T-helper 2 cell treated with Interferon-gamma antibody and Interleukin-4, amounts not matched to agents 100 ng/mL and 5 ng/mL, for 36 hours (primary cell): ENCODE measurements at regions not wholly inside any gene's neighbourhood (a gene's known extent, or its start where the extent isn't known, plus 50 kb on each side); places are given as distances from the start of the nearest gene placed in this dataset.

Source experiments
- intact Hi-C: fragments of 100-400 bp; cut with micrococcal nuclease; formaldehyde crosslinking; loops from one replicate; pipeline ENCODE4 v1.15.1; 2023

DNA sequence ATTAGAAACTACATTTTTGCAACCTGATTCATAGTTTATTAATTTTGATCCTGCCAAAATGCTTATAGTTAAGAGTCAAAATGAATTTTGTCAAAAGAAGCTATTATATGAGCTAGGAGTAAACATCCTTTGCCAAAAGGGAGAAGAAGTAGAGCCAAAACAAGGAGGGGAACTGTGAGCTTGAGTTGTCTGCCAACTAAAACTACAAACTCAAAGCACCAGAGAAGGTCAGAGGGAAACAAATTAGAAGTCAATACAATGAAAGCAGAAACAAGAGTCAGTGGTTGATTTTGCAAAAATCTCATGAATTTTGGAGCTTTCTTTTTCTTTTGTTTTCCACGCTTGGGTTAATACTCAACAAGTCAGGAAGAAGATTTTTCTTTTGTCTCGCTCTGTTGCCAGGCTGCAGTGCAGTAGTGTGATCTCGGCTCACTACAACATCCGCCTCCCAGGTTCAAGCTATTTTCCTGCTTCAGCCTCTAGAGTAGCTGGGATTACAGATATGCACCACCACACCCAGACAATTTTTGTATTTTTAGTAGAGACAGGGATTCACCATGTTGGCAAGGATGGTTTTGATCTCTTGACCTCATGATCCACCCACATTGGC, 508.5 kb downstream of the RIT2 start:
- intact Hi-C loops = no loop called here

DNA sequence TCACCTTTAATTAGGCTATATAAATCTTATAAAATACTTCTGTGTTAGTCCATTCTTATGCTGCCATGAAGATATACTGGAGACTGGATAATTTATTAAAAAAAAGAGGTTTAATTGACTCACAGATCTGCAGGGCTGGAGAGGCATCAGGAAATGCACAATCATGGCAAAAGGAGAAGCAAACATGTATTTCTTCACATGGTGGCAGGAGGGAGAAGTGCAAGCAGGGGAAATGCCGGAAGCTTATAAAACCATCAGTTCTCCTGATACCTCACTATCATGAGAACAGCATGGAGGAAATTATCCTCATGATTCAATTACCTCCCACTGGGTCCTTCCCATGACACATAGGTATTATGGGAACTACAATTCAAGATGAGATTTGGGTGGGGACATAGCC, 504.4 kb downstream of the RIT2 start:
- intact Hi-C loops = no loop called here

- intact Hi-C loops = no loop called here
Measured at GRCh38 chr18:42614619-42615293, 500.7 kb downstream of the RIT2 start.

GRCh38 chr18:42617221-42617620, 498.3 kb downstream of the RIT2 start:
- intact Hi-C loops = no loop called here

DNA sequence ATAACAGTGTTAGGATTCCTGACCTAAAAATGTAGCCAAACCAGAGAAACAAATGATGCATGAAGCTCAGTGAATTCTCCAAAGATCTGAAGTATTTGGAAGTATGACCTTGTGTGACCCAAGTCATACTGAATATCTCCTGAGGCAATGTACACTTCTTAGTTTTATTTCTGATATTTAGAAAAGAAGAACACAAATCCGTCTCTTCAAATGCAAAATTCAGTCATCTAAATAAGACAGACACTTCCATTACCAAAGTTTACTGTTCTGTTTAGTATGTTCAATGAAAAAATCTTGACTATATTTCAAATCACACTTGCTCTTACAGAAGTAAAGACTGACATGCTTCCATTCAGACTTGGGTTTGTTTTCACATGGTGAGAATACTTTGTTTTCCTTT, 495.7 kb downstream of the RIT2 start:
- intact Hi-C loops = no loop called here

- intact Hi-C loops = no loop called here
Measured at GRCh38 chr18:42620657-42621056, 494.8 kb downstream of the RIT2 start.

DNA sequence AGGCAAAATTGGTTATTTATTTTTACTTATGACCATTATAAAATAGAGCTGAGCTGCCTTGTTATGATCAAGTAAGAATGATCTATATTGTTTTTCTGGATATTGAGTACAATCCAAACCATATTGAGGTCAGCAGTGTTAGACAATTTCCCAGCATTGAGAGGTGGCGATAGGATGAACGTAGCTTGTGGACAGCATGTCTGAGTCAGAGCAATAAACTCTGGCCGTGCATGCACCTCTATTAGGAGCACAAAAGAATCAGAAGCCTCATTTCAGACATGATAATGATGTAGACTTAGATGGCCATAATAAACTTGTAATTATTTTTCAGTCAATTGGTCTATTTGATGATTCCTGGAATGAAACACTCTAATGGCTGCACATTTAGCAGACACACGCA, 491.6 kb downstream of the RIT2 start:
- intact Hi-C loops = no loop called here

DNA sequence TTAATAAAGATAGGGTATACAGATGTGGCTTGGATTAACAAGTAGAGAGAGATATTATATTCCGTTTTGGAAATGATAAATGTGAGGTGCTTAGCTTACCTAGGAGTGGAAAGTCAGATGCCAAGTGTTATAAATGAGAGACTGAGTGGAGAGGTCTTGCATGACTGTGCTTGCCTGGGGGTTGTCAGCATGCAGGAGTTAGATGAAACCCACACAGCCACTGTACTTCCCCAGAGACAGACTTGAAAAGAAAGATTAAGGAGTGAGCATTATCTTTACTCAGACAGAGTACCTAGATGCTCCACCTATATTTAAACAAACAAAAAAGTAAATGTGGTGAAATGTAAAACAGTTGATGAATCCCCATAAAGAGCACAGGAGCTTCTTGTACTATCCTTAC, 482.7 kb downstream of the RIT2 start:
- intact Hi-C loops = no loop called here

GRCh38 chr18:42635378-42636048, 480.0 kb downstream of the RIT2 start:
- intact Hi-C loops = no loop called here

DNA sequence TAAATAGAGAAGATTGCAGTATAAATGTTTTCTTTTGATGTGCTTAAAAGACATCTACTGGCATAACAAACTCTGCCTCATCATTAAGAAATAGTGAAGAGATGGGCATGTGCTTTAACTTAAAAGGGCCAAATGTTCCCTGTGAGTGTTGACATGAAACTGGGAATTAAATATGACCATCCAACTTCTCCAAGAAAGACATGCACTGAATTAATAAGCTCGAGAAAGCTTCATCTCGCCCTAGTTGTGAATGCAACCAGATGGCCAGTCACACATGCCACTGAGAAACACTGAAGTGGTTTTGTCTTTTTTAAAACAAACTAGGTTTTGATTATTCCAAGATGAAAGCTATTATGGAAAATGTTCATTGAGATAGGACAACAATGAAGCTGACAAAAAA, 479.2 kb downstream of the RIT2 start:
- intact Hi-C loops = no loop called here

DNA sequence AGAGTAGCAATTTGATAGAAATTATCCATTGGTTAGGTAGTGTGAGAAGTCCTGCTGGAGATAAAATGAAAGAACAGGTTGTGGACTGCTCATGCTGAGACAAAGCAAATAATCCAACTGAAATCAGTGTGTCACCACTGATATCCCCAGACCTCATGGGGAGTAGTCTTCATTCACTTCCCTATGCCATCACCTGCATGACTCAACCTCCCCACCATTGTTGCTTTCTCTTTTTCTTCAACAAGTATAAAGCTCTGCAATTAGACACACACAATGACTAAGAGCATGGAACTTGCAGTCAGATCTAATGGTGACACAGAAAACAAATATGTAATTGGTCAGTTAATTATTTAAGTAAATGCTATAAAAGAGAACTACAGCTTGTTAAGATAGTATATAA, 475.3 kb downstream of the RIT2 start:
- intact Hi-C loops = no loop called here

DNA sequence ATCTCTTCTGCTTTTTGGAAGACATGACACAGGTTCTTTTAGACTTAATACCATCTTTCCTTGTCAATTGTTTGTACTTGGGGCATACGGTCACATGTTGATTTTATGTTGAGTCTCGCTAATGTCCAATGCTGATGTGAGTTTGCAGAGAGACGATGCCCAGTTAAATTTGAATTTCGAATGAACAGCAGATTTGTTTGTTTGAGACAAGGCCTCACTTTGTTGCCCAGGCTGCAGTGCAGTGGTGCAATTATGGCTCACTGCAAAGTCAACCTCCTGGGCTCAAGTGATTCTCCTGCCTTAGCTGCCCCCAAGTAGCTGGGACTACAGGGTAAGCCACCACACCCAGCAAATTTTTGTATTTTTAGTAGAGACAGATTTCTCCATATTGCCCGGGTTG, 473.5 kb downstream of the RIT2 start:
- intact Hi-C loops = no loop called here

- intact Hi-C loops = no loop called here
Measured at GRCh38 chr18:42644729-42645131, 470.8 kb downstream of the RIT2 start.

DNA sequence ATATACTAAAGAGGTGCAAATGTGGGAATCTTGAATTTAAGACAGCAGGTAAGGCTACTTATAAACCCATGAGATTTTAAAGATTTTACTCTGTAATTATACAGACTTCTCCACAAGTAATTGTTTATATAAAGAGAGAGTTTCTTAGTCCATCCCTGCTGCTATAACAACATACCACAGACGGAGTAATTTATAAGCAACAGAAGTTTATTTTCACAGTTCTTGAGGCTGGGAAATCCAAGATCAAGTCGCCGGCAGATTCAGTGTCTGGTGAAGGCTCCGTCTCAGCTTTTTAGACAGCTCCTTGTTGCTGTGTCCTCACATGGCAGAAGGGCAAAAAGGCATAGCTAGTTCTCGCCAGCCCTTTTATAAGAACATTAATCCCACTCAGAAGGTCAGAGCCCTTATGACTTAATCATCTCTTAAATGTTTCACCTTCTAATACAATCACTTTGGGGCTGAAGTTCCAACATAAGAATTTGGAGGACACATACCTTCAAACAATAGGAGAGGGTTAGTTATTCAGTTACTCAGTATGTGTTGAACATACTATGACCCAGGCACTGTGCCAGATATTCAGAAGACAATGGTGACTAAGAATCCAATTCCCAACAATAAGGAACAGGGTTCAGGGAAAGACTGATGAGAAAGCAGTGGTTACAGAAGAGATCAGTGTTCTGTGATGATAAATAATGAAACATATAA, 466.0 kb downstream of the RIT2 start:
- intact Hi-C loops = no loop called here

DNA sequence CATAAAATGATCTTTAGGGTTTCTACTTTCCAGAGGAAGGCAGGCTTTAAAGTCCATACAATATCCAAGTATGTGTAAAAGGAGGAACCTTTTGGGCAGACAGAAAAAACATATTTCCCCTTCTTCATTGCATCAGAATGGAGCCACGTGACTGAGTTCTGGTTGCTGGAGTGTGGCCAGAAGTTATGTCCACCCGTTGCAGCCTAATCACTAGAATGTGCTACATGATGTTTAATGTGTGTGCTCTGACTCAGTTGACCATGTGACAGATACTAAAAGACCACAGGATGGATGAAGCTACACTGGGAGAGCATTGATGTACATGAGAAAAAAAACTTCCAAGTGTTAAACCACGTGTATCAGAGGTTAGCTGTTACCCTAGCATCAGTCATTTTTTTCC, 460.9 kb downstream of the RIT2 start:
- intact Hi-C loops = no loop called here

DNA sequence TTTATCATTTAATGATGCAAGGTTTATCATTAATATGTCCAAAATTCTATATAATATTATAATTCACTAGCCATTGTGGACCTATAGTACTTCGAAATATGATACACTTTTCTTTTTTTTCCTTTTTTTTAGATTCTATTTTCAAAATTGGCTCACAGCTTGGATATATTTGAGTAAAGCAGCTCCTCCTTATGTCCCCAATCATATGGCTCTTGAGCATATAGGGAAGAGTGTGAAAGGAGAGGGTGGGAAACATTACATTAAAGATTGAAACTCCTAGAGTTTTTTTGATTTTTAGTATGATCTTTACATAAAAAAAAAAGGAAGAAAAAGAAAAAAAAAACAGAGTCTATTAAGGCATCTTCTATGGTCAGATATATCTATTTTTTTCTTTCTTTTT, 457.9 kb downstream of the RIT2 start:
- intact Hi-C loops = no loop called here

DNA sequence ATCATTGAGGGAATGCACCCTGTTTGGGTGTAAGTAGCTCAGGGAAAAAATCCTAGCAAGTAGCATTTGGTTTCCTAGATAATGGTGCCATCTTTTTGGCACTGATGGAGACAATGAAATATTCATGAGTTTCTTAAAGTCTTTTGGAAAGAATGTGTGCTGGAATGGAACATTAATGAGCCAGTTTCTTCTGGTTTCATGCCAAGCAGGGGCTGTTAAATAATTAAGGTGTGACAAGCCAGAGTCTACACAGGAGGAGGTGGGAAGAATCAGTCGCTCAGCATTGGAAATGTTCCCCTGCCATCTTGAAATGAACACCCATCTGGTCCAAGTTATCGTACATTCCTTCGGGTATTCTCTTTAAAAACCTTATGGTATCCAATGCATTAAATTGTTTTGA, 457.3 kb downstream of the RIT2 start:
- intact Hi-C loops = no loop called here

DNA sequence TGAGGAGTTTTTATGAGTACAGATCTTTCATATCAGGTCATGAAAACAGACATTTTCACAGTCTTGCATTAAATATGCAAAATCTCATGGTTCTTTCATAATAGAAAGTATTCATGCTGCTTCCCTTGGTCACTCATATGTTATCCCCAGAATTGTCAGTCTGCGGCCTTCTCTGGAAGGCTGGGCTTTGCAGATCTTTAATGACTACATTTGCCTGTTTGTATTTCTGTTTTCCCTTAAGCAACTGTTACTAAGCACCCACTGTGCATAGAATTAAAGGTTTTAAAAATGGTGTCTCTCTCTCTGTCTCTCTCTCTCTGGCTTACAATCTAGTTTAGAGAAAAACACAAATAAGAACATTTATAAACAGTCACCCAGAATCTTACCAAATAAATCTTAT, 456.3 kb downstream of the RIT2 start:
- intact Hi-C loops = no loop called here

DNA sequence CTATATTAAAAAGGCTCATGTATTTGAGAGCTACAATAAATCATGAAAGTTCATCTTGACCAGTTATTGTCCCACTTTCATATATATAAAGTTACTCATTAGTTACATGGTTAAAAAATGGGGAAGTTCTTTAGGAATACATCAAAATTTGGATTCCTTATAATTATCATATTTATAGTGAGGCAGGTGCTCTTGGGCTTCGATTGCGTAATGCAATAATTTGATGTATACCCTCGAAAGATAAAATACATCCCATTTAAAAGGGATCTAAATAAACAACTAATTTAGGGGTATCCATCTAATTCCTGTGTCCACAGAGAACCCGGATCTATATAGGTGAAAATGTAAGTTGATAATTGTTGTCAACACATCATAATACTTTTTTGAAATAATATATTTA, 444.6 kb downstream of the RIT2 start:
- intact Hi-C loops = no loop called here

DNA sequence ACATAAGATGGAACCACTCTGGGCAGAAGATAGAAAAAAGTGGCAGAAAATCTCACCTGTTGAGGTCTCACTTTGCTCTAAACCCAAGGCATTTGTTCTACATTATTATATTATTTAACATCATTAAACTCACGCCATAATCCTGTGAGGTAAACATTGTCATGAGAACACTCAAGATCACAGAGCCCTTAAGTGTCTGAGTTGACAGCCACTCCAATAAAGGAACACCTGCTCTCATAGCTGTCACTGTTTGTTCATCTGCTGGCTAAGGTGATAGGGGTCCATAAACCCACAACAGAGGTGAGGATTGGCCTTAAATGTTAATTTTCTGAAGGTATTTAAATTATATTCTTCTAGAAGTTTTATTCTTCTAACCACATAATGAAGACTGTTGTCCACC, 439.7 kb downstream of the RIT2 start:
- intact Hi-C loops = no loop called here

DNA sequence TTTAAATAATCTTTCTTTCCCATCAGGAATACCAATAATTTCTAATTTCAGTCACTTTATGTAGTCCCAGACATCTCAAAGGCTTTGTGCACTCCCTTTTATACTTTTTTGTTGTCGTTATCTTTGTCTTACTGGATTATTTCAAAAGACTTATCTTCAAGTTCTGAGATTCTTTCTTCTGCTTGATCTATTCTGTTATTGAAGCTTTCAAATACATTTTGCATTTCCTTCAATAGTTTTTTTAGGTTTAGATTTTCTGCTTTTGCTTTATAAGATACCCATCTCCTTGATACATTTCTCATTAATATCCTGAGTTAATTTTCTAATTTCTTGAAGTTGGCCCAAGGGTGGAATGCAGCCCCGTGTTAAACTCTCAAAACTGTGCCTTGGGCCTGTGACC, 432.4 kb downstream of the RIT2 start:
- intact Hi-C loops = no loop called here

- intact Hi-C loops = no loop called here
Measured at GRCh38 chr18:42689310-42689709, 426.2 kb downstream of the RIT2 start.
